OCI-M1 (cell line): ENCODE measurements at regions not wholly inside any gene's neighbourhood (a gene's known extent, or its start where the extent isn't known, plus 50 kb on each side); places are given as distances from the start of the nearest gene placed in this dataset.
"Not testable (repeated sequence)": the region's sequence is repeated elsewhere in the genome, so short reads cannot be mapped to it uniquely, and the experiment has no call there.

Source experiments
- DNase-seq: peaks from one replicate; lab custom pipeline; 2025; lab: John Stamatoyannopoulos, UW

- DNase-seq, result not testable (repeated sequence)
Measured at GRCh38 chr7:41435020-41435419, 267.9 kb downstream of the INHBA start.

DNA sequence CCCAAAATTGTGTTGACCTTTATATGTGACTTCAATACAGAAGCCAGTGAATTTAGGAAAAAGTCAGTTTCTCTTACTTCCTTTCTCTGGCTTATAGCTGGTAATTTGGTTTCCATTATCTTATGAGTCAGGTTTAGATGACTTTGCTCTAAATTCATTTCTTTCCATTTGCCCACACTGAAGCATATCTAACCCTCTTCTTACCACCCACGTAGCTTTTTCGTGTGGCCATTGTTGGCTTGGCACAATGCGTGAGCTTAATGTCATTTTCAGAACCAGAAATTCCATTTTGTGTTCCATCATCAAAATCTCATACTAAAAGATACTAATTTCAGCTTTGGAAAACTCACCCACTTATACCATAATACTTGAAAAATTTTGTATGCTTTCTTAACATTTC is 271.2 kb downstream of the INHBA start:
- peak; percentile 3 for DNase-seq

- no peak for DNase-seq
Measured at GRCh38 chr7:41428381-41428780, 274.5 kb downstream of the INHBA start.

GRCh38 chr7:41425926-41426325 is 277.0 kb downstream of the INHBA start:
- no peak for DNase-seq

DNA sequence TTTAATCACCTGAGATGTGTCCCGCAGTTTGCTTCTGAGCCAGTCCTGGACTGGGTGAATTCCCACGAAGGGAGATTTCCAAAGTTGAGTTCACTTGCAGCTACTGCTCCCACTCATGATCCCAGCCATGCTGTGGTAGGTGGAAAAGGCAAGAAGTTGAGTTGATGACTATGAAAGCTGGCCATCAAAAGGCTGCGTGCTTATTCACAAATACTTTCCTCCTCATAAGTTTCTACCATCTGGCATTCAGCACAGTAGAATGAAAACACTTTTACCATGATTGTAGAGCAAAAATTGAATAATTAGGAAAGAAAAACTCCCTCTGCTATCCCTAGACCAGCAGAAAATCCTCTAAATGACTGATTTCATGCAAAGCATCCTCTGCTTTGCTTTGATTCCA is 281.8 kb downstream of the INHBA start:
- DNase-seq, result no peak

DNA sequence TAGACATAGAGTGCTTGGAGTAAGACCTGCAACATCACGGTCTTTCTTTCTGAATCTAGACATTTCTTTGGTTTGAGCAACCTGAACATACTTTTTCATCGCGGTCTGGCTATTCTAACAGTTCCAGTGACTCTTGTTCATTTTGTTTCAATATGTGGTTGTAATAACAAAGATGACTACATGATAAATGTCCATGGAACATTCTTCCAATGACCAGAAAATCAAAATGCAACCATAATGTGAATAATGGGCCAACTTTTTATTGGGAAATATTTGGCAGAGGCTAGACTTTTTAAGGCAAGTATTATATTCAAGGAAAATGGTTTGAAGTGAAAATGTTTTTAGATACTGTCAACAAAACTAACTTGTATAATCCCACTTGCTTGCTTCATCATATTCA is 282.5 kb downstream of the INHBA start:
- DNase-seq, result no peak

DNA sequence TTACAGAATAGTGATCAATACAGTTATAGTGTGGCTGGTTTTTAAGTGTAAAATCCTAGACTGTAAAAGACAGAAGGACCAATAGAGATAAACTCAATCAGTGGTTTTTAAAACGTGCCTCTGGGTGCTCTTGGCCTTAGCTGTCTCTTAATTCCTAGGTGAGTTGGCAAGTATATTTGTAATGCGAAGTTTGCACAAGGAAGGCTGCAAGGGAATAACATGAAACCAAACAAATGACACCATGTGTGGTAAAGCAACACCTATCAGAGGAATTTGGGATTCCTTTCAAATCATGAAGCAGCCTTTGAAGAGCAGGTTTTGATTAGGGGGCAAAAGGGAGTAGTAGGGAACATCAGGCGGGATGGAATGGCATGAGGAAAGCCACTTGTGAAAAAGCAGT is 284.6 kb downstream of the INHBA start:
- DNase-seq, result no peak

- DNase-seq, result no peak
Measured at GRCh38 chr7:41416208-41416595, 286.7 kb downstream of the INHBA start.

DNA sequence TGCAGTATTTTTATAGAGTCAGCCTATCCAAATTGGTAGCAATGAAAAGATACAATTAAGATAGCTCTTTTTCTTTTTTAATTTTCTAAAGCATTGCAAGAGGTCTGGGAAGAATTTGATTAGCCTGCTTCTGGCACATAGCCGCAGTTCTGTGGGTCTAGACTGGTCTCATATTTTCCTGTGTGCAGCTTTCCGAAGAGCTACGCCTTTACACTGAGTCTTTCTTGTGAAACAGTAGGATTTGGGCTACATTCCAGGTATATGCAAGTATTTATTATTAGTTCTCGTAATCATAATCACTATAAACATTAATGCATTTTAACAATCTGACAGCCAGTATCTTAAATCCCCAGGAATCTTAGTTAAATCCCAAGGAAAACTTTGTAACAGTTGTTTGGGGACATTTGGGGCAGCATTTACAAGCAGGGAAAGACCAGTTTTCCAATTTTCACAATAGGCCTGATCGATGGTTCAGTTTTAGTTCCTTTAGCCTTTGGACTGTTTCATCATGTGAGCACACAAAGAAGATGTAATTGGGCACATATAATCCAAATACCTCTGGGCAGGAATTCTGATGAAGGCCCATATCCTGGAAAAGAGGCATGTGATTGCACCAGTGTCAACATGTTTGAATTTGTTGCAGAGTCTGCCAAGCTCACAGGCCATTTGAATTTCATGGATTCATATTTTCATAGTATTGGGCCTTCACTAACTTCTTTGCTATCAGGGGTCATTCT is 287.3 kb downstream of the INHBA start:
- DNase-seq, result no peak

- no peak for DNase-seq
Measured at GRCh38 chr7:41415051-41415450, 287.8 kb downstream of the INHBA start.

DNA sequence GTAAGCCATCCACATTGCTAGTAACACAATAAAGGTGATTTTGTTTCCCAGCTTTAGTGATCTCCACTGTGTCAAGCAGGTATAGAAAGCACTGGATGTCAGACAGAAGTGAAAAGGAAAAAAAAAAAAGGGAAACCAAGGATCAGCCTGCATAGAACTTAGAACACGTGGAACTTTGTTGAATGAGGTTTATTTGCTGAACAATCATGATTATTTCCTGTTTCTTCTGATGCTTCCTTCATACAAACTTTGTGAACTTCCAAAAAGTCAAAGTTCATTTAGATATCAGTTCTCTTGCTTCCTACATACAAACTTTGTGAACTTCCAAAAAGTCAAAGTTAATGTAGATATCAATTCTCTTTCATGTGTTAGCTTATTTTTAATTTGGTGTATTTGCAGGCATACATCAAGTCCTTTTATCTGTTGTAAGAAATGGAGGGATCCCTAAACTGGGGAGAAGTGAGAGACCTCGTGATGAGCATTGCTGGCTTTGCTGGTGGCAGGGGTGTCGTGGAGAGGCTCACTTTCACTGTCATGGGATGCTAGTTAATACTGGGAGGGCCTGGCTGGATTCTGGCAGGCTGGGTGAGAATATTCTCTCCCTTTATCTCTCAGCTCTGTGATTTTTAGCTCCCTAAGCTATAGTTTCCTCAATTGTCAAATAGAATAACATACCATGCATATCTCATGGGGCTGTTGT is 298.4 kb downstream of the INHBA start:
- DNase-seq, result no peak

DNA sequence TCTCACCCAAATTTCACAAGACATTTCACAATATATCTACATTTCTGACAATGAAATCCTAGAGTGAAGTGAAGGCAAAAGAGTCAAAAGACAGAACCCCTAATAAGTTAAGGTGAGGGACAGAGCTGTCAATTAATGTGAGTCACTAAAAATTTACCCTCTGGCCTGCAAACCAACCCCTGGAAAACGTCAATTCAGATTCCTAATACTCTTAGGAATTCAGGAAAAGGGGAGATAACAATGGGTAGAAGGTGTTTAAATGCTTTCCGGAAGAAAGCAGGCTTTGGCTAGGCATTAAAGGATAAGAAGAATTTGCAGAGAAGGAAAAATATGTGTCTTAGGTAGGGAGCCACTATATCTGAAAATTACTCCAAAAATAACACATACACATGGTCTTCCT is 299.6 kb downstream of the INHBA start:
- no peak for DNase-seq

DNA sequence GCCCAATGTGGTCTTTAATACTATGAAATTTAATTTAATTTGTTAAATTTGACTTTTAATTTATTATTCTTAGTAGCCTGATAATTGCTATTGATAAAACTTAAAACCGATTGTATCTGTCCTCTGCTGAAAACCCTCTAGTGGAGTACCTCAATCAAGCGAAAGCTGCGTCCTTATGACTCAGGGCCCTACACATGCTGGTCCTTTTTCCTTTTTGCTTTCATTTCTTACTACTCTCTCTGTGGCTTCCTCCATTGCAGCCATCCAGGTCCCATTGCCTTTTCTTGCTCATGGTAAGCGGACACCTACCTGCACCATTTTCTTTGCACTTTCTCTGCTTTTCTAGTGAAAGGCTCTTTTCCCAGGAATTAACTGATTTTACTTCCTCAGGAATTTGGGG is 301.1 kb downstream of the INHBA start:
- DNase-seq, result no peak

DNA sequence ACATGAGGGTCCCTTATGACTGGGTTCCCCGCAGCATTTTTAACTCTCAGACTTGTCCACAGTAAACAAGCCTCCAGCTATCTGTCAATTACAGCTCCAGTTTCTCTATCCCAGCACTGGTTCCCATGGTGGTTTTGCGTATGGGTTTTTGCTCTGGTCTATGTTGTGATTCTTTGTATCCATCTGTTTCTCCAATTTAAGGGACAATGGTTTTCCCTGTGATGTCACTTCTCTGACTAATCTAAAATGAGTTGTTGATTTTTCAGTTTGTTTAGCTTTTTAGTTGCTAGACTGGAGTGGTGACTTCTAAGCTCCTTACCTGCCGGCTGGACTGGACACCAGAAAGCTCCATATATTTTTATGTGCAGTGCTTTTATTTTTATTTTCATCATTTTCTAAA is 303.7 kb downstream of the INHBA start:
- DNase-seq, result no peak

- DNase-seq, result no peak
Measured at GRCh38 chr7:41391818-41392217, 311.1 kb downstream of the INHBA start.

DNA sequence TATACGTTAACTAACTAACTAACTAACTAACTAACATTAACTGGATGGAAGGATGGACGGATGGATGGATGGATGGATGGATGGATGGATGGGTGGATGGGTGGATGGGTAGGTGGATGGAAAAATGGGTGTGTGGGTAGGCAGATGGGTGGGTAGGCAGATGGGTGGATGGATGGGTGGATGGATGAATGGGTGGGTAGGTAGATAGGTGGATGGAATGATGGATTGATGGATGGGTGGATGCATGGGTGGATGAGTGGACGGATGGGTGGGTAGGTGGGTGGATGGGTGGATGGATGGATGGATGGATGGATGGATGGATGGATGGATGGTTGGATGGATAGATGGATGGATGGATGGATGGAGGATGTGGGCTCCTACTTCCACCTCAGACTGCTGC is 314.0 kb downstream of the INHBA start:
- DNase-seq, result not testable (repeated sequence)

DNA sequence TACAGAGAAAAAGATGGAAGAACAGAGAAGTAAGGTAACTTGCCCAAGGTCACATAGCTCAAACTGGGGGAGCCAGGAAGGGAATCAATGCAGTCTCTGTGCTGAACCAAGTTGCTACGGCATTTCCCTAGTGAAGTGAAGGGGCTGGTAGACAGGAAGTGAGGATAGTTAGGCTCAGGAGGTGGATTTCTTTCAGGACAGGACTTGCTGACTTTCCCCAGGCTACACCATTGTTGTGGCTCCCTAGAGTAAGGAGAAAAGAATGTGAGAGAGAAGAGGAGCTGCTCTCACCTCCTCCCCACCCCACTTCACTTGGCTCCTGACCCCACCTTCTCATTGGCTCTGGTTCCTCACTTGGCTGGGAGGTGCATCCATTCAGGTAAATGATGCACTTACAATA is 316.9 kb downstream of the INHBA start:
- DNase-seq, result no peak

- no peak for DNase-seq
Measured at GRCh38 chr7:41384418-41384817, 318.5 kb downstream of the INHBA start.

GRCh38 chr7:41383596-41383995 is 319.3 kb downstream of the INHBA start:
- DNase-seq, result no peak

GRCh38 chr7:41378156-41378555 is 324.7 kb downstream of the INHBA start:
- DNase-seq, result no peak

- DNase-seq, result no peak
Measured at GRCh38 chr7:41375582-41375981, 327.3 kb downstream of the INHBA start.

GRCh38 chr7:41374150-41374848 is 328.6 kb downstream of the INHBA start:
- no peak for DNase-seq
